ENCODE measurements at regions not wholly inside any gene's neighbourhood (a gene's known extent, or its start where the extent isn't known, plus 50 kb on each side); places are given as distances from the start of the nearest gene placed in this dataset.

DNA sequence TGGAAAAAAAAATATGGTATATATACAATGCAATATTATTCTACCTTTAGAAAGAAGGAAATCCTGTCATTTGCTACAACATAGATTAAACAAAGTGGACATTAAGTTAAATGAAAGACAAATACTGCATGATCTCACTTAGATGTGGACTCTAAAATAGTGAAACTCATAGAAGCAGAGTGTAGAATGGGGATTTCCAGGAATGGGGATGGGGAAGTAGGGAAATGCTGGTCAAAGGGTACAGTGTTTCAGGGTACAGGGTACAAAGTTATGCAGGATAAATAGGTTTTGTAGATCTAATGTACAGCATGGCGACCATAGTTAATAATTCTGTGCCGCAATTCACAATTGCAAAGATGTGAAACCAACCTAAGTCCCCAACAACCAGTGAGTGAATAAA lies 385.5 kb downstream of the SFMBT2 start (continued):
- TF ChIP-seq, protein P1, sequence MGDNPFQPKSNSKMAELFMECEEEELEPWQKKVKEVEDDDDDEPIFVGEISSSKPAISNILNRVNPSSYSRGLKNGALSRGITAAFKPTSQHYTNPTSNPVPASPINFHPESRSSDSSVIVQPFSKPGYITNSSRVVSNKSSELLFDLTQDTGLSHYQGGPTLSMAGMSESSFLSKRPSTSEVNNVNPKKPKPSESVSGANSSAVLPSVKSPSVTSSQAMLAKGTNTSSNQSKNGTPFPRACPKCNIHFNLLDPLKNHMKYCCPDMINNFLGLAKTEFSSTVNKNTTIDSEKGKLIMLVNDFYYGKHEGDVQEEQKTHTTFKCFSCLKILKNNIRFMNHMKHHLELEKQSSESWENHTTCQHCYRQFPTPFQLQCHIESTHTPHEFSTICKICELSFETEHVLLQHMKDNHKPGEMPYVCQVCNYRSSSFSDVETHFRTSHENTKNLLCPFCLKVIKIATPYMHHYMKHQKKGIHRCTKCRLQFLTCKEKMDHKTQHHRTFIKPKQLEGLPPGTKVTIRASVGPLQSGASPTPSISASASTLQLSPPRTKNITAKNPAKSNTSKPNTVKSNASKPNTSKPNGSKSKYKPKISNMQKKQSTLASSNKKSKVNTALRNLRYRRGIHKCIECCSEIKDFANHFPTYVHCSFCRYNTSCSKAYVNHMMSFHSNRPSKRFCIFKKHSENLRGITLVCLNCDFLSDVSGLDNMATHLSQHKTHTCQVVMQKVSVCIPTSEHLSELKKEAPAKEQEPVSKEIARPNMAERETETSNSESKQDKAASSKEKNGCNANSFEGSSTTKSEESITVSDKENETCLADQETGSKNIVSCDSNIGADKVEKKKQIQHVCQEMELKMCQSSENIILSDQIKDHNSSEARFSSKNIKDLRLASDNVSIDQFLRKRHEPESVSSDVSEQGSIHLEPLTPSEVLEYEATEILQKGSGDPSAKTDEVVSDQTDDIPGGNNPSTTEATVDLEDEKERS (tag by site-specific recombination; IDR thresholded peaks at IDR 0.05), result no peak
- TF ChIP-seq ZSCAN16 (tag by site-specific recombination; IDR thresholded peaks at IDR 0.05) (no peak), SP3 (tag by site-specific recombination; IDR thresholded peaks at IDR 0.05) (no peak), ZFP69B (tag by site-specific recombination; IDR thresholded peaks at IDR 0.05) (no peak), KLF9 (tag by site-specific recombination; IDR thresholded peaks at IDR 0.05; ENCODE audit: low read depth) (no peak), ZNF16 (tag by site-specific recombination; IDR thresholded peaks at IDR 0.05; ENCODE audit: low read depth) (no peak), ZNF23 (tag by site-specific recombination; IDR thresholded peaks at IDR 0.05; ENCODE audit: borderline replicate concordance) (no peak), ZNF548 (tag by site-specific recombination; IDR thresholded peaks at IDR 0.05) (no peak)
- TF ChIP-seq, protein P2, sequence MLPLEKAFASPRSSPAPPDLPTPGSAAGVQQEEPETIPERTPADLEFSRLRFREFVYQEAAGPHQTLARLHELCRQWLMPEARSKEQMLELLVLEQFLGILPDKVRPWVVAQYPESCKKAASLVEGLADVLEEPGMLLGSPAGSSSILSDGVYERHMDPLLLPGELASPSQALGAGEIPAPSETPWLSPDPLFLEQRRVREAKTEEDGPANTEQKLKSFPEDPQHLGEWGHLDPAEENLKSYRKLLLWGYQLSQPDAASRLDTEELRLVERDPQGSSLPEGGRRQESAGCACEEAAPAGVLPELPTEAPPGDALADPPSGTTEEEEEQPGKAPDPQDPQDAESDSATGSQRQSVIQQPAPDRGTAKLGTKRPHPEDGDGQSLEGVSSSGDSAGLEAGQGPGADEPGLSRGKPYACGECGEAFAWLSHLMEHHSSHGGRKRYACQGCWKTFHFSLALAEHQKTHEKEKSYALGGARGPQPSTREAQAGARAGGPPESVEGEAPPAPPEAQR (tag by site-specific recombination; IDR thresholded peaks at IDR 0.05), result no peak

DNA sequence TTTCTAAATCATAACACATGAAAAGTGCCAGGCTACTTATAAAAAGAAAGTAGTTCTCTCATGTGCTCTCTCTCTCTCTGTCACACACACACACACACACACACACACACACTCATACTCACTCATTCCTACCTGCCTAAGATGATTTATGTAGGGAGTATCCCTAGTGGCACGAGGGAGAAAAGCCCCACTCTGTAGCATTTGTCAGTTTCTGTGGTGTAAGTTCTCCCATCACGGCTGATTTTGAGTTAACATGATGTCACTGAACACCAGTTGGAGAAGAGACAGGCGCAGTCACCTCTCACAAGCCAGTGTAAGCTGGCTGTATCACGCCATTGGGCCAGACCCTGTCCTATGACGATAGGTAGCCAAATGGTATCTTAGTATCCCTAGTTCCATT lies 395.4 kb downstream of the SFMBT2 start:
- 0 out of 2 replicates have a peak, but pooled peaks cover 2% of the 10 kb centered on the region for H3K4me1 ChIP-seq (ENCODE audit: control insufficient read depth, insufficient read depth, low read length)
- H3K36me3 ChIP-seq (ENCODE audit: control insufficient read depth in 2 of 2, insufficient read depth in 1 of 2, low read length in 2 of 2), result no peaks in the 10 kb centered on the region
- ChIA-PET POLR2A (no interaction called here), CTCF (interaction anchor here (1.9 kb wide), 1 partner anchor 14 kb away, joined by 5 read pairs; no protein-coding TSS in a partner anchor)
- no peak overlapping the region for H3K27ac ChIP-seq (ENCODE audit: extremely low read depth, low read depth, low read length)
- H3K4me3 ChIP-seq (ENCODE audit: low read depth, low read length), result no peak overlapping the region
- 0 out of 2 replicates have a peak, but pooled peaks have one; percentile 48 for TF ChIP-seq ZNF248 (tag by site-specific recombination; IDR thresholded peaks at IDR 0.05)
- TF ChIP-seq, protein P3, sequence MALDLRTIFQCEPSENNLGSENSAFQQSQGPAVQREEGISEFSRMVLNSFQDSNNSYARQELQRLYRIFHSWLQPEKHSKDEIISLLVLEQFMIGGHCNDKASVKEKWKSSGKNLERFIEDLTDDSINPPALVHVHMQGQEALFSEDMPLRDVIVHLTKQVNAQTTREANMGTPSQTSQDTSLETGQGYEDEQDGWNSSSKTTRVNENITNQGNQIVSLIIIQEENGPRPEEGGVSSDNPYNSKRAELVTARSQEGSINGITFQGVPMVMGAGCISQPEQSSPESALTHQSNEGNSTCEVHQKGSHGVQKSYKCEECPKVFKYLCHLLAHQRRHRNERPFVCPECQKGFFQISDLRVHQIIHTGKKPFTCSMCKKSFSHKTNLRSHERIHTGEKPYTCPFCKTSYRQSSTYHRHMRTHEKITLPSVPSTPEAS (tag by site-specific recombination; IDR thresholded peaks at IDR 0.05), result 0 out of 2 replicates have a peak, but pooled peaks have one; percentile 26
- TF ChIP-seq OSR2 (tag by site-specific recombination; IDR thresholded peaks at IDR 0.05), result no peak
- TF ChIP-seq WT1 (tag by site-specific recombination; IDR thresholded peaks at IDR 0.05), result peak; percentile 43; the same call in 1 of the 2 replicates
- no peak for TF ChIP-seq ZNF202 (tag by site-specific recombination; IDR thresholded peaks at IDR 0.05; ENCODE audit: borderline replicate concordance)
- H3K9me3 ChIP-seq (ENCODE audit: control insufficient read depth, insufficient read depth, low read depth, low read length), result no peaks in the 10 kb centered on the region

DNA sequence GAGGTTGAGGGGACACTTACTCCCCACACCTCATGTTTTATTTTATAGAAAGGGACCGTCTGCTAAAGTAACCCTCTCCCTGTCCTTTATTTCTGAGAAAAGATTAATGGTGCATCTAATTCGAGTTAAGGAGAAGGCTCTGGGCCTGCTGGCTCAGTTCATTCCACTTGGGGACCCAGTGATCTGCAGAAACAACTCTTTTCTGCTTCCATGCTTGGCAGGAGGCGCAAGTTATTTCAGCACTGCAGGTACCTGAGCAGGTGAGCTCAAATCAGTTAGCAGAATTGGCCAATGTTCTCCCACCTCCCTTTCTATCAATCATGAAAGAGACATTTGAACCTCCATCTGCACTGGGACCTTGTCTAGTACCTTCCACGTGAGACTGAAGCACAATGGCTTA lies 396.1 kb downstream of the SFMBT2 start:
- Histone ChIP-seq H3K27ac (ENCODE audit: extremely low read depth, low read depth, low read length) (no peak overlapping the region), H3K36me3 (ENCODE audit: control insufficient read depth in 2 of 2, insufficient read depth in 1 of 2, low read length in 2 of 2) (no peaks in the 10 kb centered on the region), H3K9me3 (ENCODE audit: control insufficient read depth, insufficient read depth, low read depth, low read length) (no peaks in the 10 kb centered on the region), H3K4me3 (ENCODE audit: low read depth, low read length) (no peak overlapping the region), H3K4me1 (ENCODE audit: control insufficient read depth, insufficient read depth, low read length) (0 out of 2 replicates have a peak, but pooled peaks cover 2% of the 10 kb centered on the region)
- TF ChIP-seq, protein P4, sequence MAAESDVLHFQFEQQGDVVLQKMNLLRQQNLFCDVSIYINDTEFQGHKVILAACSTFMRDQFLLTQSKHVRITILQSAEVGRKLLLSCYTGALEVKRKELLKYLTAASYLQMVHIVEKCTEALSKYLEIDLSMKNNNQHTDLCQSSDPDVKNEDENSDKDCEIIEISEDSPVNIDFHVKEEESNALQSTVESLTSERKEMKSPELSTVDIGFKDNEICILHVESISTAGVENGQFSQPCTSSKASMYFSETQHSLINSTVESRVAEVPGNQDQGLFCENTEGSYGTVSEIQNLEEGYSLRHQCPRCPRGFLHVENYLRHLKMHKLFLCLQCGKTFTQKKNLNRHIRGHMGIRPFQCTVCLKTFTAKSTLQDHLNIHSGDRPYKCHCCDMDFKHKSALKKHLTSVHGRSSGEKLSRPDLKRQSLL (tag by site-specific recombination; IDR thresholded peaks at IDR 0.05), result no peak
- no peak for TF ChIP-seq ZNF76 (tag by site-specific recombination; IDR thresholded peaks at IDR 0.05; ENCODE audit: borderline replicate concordance, low read depth)
- no peak for TF ChIP-seq ZNF501 (tag by site-specific recombination; IDR thresholded peaks at IDR 0.05)
- TF ChIP-seq ZNF24 (tag by site-specific recombination; IDR thresholded peaks at IDR 0.05), result no peak
- TF ChIP-seq, protein P5, sequence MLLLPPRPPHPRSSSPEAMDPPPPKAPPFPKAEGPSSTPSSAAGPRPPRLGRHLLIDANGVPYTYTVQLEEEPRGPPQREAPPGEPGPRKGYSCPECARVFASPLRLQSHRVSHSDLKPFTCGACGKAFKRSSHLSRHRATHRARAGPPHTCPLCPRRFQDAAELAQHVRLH (tag by site-specific recombination; IDR thresholded peaks at IDR 0.05), result no peak
- TF ChIP-seq ZNF654 (tag by site-specific recombination; IDR thresholded peaks at IDR 0.05; ENCODE audit: low read depth), result no peak
- no peak for TF ChIP-seq ZNF16 (tag by site-specific recombination; IDR thresholded peaks at IDR 0.05; ENCODE audit: low read depth)
- no peak for TF ChIP-seq ZNF529 (tag by site-specific recombination; IDR thresholded peaks at IDR 0.05; ENCODE audit: insufficient replicate concordance)
- TF ChIP-seq ZNF354C (tag by site-specific recombination; IDR thresholded peaks at IDR 0.05; ENCODE audit: borderline replicate concordance, low read depth), result no peak
- no peak for TF ChIP-seq ZNF223 (tag by site-specific recombination; IDR thresholded peaks at IDR 0.05)
- TF ChIP-seq ZNF335 (tag by site-specific recombination; conservative IDR thresholded peaks at IDR 0.05), result no peak
- TF ChIP-seq ZNF404 (tag by site-specific recombination; IDR thresholded peaks at IDR 0.05), result no peak
- no peak for TF ChIP-seq ZNF623 (tag by site-specific recombination; IDR thresholded peaks at IDR 0.05)
- TF ChIP-seq YY2 (tag by site-specific recombination; IDR thresholded peaks at IDR 0.05), result no peak
- POLR2A ChIA-PET, result no interaction called here
- CTCF ChIA-PET, result interaction anchor here (1.9 kb wide), 1 partner anchor 13 kb away, joined by 5 read pairs; no protein-coding TSS in a partner anchor

Data from HEK293 (cell line).